ENCODE measurements at regions not wholly inside any gene's neighbourhood (a gene's known extent, or its start where the extent isn't known, plus 50 kb on each side); places are given as distances from the start of the nearest gene placed in this dataset.

DNA sequence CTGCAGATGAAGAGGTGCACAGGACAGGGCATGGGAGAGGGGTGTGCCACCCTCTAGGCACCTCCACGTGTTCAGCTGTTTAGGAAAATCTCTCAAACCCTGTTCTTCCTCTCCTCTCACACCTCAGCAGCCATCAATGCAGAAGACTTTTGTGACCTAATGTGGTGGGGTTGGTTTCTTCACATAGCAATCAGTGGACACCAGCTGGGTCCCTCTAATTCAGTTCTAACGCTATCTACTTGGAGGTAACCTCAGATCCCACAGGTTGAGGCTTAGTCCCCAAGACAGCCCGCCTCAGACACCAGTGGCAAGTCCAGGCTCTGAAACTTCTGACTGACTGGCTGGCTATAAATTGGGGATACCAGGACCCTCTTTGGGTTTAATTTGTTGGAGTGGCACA is 69.9 kb upstream of the ANKRD10 start:
- TF ChIP-seq EZH2 (IDR thresholded peaks at IDR 0.05; ENCODE audit: low read depth) (no peak), CTCF (conservative IDR thresholded peaks at IDR 0.05) (no peak)
